Subcutaneous abdominal adipose tissue (tissue), 5 donors: ENCODE measurements at regions not wholly inside any gene's neighbourhood (a gene's known extent, or its start where the extent isn't known, plus 50 kb on each side); places are given as distances from the start of the nearest gene placed in this dataset.

ENCODE experiments used
- H3K27ac ChIP-seq: one replicate; pipeline ENCODE4 v1.7.0; 2013; ENCODE audit warnings: low read depth, mild to moderate bottlenecking, inconsistent platforms, low read length, moderate library complexity
- H3K27me3 ChIP-seq, 5 donors: one replicate each; pipeline ENCODE4 v1.7.0; 2013; ENCODE audit warnings: low read length in 5 of 5, inconsistent platforms in 1 of 5; ENCODE audit not compliant: control insufficient read depth in 5 of 5, insufficient read depth in 4 of 5
- H3K36me3 ChIP-seq, 5 donors: one replicate each; pipeline ENCODE4 v1.7.0; 2013; ENCODE audit warnings: low read length in 5 of 5; ENCODE audit not compliant: control insufficient read depth in 5 of 5, insufficient read depth in 5 of 5
- H3K4me1 ChIP-seq, 5 donors: one replicate each; pipeline ENCODE4 v1.7.0; 2013; ENCODE audit warnings: low read length in 5 of 5, mild to moderate bottlenecking in 3 of 5, moderate library complexity in 1 of 5; ENCODE audit not compliant: control insufficient read depth in 5 of 5, insufficient read depth in 5 of 5
- H3K4me3 ChIP-seq, 5 donors: one replicate each; pipeline ENCODE4 v1.7.0; 2013; ENCODE audit warnings: low read length in 5 of 5, low read depth in 1 of 5
- H3K9ac ChIP-seq, 5 donors: one replicate each; pipeline ENCODE4 v1.7.0; 2013; ENCODE audit warnings: low read length in 5 of 5, mild to moderate bottlenecking in 4 of 5, moderate library complexity in 3 of 5
- H3K9me3 ChIP-seq, 5 donors: one replicate each; pipeline ENCODE4 v1.7.0; 2013; ENCODE audit warnings: low read length in 5 of 5; ENCODE audit not compliant: control insufficient read depth in 5 of 5
- donor health status: healthy.
- donor health status: healthy.
- donor health status: healthy.
- donor health status: healthy.
- donor health status: healthy.

- Histone ChIP-seq H3K4me1 (no peaks in the 10 kb centered on the region), H3K9me3 (peaks cover 0 to under 1% (median 0%) of the 10 kb centered on the region in 5 donors), H3K27ac (no peak overlapping the region), H3K9ac (no peak overlapping the region), H3K36me3 (no peaks in the 10 kb centered on the region), H3K27me3 (peaks cover 0 to 9% (median 2%) of the 10 kb centered on the region in 5 donors), H3K4me3 (no peak overlapping the region)
Observed at GRCh38 chr7:98458090-98458875, 57.4 kb upstream of the BAIAP2L1 start.

GRCh38 chr7:98456866-98457265, 56.0 kb upstream of the BAIAP2L1 start:
- Histone ChIP-seq H3K27me3 (peaks cover 0 to 4% (median 0%) of the 10 kb centered on the region in 5 donors), H3K4me3 (no peak overlapping the region), H3K27ac (no peak overlapping the region), H3K36me3 (no peaks in the 10 kb centered on the region), H3K9ac (no peak overlapping the region), H3K9me3 (peaks cover 0 to 10% (median 7%) of the 10 kb centered on the region in 5 donors), H3K4me1 (no peaks in the 10 kb centered on the region)

GRCh38 chr7:98452791-98453190, 51.9 kb upstream of the BAIAP2L1 start:
- Histone ChIP-seq H3K4me1 (no peaks in the 10 kb centered on the region), H3K36me3 (no peaks in the 10 kb centered on the region), H3K9me3 (peaks cover 0 to 10% (median 7%) of the 10 kb centered on the region in 5 donors), H3K27me3 (no peaks in the 10 kb centered on the region), H3K9ac (no peak overlapping the region), H3K4me3 (no peak overlapping the region), H3K27ac (no peak overlapping the region)
